MCF 10A (cell line): ENCODE measurements at regions not wholly inside any gene's neighbourhood (a gene's known extent, or its start where the extent isn't known, plus 50 kb on each side); places are given as distances from the start of the nearest gene placed in this dataset.
"Not testable (repeated sequence)": the region's sequence is repeated elsewhere in the genome, so short reads cannot be mapped to it uniquely, and the experiment has no call there.

Source experiments
- BruUV-seq: library from RNA; stranded (reverse); fragments of 400-500 nt; replicated peaks from 2 replicates; lab custom pipeline; 2021; lab: Mats Ljungman, UMichigan
- CTCF ChIA-PET: fragments of 300-600 bp; sonication (Branson Sonifier 250); formaldehyde crosslinking; extraction: SDS; loops from one replicate; lab custom pipeline; 2021; ENCODE audit warnings: antibody characterized with exemption, inconsistent platforms; lab: Yijun Ruan, JAX
- POLR2A ChIA-PET: fragments of 300-600, 350-650 bp; sonication (Branson Sonifier 250); formaldehyde crosslinking; extraction: SDS; loops from one replicate; lab custom pipeline; 2020; ENCODE audit warnings: antibody characterized with exemption, inconsistent platforms; lab: Yijun Ruan, JAX
- DNase-seq: peaks from one replicate; pipeline ENCODE4 v3.0.0-alpha.2; 2018; ENCODE audit not compliant: unreplicated experiment
- H3K27ac Mint-ChIP-seq: one replicate; pipeline ENCODE4 v1.8.0; 2022; ENCODE audit warnings: mild to moderate bottlenecking, low read depth, mixed read lengths; ENCODE audit not compliant: unreplicated experiment
- H3K27me3 Mint-ChIP-seq: one replicate; pipeline ENCODE4 v1.8.0; 2022; ENCODE audit warnings: mixed read lengths; ENCODE audit not compliant: insufficient read depth, unreplicated experiment
- H3K36me3 Mint-ChIP-seq: one replicate; pipeline ENCODE4 v1.8.0; 2022; ENCODE audit warnings: mild to moderate bottlenecking, moderate library complexity, mixed read lengths; ENCODE audit not compliant: insufficient read depth, unreplicated experiment
- H3K4me1 Mint-ChIP-seq: one replicate; pipeline ENCODE4 v1.8.0; 2022; ENCODE audit warnings: mixed read lengths; ENCODE audit not compliant: insufficient read depth, unreplicated experiment
- H3K4me3 Mint-ChIP-seq: one replicate; pipeline ENCODE4 v1.8.0; 2022; ENCODE audit warnings: mild to moderate bottlenecking, moderate library complexity, mixed read lengths; ENCODE audit not compliant: unreplicated experiment
- H3K9me3 Mint-ChIP-seq: one replicate; pipeline ENCODE4 v1.8.0; 2022; ENCODE audit warnings: mixed read lengths; ENCODE audit not compliant: unreplicated experiment
- intact Hi-C: fragments of 100-400 bp; cut with micrococcal nuclease; formaldehyde crosslinking; loops from 2 replicates; pipeline ENCODE4 v1.14.1; 2022
- TF ChIP-seq, protein P1 (sequence below): fragments of 200-600 bp; IDR thresholded peaks from one replicate; pipeline ENCODE4 v1.8.0; 2022; ENCODE audit warnings: antibody characterized with exemption, mild to moderate bottlenecking; ENCODE audit not compliant: unreplicated experiment

DNA sequence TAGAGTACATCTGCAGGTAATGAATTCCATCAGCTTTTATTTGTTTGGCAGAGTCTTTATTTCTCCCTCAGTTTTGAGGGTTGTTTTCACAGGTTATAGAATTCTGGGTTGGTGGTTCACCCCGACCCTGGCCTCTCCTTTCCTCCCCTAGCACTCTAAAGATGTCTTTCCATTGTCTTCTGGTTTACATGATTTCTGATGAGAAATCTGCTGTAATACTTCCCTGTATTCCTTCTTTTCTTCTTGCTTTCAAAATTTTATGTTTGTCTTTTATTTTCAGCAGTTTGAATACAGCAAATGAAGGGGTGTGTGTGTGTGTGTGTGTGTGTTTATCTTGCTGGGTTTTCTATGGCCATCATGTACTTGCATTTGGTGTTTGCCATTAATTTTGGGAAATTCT lies 312.0 kb upstream of the RPS23 start:
- DNase-seq = no peak
- no peaks in the 10 kb centered on the region for H3K36me3 Mint-ChIP-seq
- no peaks in the 10 kb centered on the region for H3K27me3 Mint-ChIP-seq
- H3K27ac Mint-ChIP-seq = no peak overlapping the region
- ChIA-PET CTCF (no interaction called here), POLR2A (interaction anchor here (0.7 kb wide), 1 partner anchor 15 kb away, joined by 4 read pairs; no protein-coding TSS in a partner anchor)
- H3K4me1 Mint-ChIP-seq = no peaks in the 10 kb centered on the region
- intact Hi-C loops = no loop called here
- H3K9me3 Mint-ChIP-seq = peaks cover 14% of the 10 kb centered on the region
- no peak overlapping the region for H3K4me3 Mint-ChIP-seq
- TF ChIP-seq, protein P1, sequence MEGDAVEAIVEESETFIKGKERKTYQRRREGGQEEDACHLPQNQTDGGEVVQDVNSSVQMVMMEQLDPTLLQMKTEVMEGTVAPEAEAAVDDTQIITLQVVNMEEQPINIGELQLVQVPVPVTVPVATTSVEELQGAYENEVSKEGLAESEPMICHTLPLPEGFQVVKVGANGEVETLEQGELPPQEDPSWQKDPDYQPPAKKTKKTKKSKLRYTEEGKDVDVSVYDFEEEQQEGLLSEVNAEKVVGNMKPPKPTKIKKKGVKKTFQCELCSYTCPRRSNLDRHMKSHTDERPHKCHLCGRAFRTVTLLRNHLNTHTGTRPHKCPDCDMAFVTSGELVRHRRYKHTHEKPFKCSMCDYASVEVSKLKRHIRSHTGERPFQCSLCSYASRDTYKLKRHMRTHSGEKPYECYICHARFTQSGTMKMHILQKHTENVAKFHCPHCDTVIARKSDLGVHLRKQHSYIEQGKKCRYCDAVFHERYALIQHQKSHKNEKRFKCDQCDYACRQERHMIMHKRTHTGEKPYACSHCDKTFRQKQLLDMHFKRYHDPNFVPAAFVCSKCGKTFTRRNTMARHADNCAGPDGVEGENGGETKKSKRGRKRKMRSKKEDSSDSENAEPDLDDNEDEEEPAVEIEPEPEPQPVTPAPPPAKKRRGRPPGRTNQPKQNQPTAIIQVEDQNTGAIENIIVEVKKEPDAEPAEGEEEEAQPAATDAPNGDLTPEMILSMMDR = no peak
- BruUV-seq = no TSS peak

DNA sequence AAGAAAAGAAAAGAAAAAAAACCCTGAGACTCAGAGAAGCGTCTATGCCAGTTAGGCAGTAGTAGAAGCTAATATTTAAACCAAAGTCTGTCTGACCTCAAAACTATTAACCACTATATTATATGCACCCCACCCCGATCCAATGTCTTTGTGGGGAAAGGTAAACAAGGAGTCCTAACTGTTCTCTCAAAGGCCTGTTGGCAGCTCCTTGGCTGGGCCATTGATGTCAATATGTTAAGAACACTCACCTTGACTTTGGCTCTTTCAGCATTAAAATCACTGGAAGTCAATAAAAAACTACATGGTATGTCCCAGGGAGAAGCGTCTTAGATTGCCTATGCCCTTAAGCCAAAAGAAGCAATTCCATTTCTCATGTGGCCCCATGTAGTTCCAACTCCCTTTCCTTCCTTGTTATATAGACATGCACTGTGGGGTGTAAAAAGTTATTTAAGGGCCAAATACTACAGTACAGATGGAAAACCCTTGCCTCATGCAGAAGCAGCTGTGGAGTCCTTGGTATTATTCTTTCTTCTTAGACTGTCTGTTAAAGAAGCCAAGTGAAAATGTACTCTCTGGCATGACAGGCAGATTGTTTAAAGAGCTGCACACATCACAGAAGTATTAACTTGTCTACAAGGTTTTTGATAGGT lies 308.6 kb upstream of the RPS23 start:
- no TSS peak for BruUV-seq
- peaks cover 23% of the 10 kb centered on the region for H3K9me3 Mint-ChIP-seq
- no peak overlapping the region for H3K4me3 Mint-ChIP-seq

DNA sequence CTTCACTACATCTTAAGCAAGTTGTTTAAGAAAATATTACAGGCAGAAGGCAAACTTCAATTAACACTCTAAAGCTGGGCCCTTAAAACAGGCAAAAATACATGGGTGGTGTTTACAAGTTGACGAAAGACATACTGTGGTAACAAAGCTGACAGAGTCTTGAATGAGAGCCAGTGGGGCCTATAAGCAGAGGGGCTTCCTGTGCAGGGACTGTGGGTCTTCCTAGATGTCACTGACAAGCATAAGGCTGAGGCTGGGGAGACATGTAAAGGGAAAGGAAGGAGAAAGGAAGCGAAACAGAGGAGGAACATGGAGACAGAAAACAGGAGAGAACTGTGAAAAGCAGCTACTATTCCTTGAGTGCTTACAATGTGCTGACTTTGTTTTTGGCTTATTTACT lies 308.0 kb upstream of the RPS23 start:
- Mint-ChIP-seq H3K27ac (no peak overlapping the region), H3K27me3 (no peaks in the 10 kb centered on the region)

More for the DNA sequence above, 308.6 kb upstream of the RPS23 start:
- Mint-ChIP-seq H3K36me3 (peaks cover 5% of the 10 kb centered on the region), H3K27ac (no peak overlapping the region), H3K27me3 (no peaks in the 10 kb centered on the region), H3K4me1 (no peaks in the 10 kb centered on the region)
- TF ChIP-seq, protein P1 = no peak
- intact Hi-C loops = no loop called here
- ChIA-PET CTCF (no interaction called here), POLR2A (no interaction called here)
- no peak for DNase-seq

DNA sequence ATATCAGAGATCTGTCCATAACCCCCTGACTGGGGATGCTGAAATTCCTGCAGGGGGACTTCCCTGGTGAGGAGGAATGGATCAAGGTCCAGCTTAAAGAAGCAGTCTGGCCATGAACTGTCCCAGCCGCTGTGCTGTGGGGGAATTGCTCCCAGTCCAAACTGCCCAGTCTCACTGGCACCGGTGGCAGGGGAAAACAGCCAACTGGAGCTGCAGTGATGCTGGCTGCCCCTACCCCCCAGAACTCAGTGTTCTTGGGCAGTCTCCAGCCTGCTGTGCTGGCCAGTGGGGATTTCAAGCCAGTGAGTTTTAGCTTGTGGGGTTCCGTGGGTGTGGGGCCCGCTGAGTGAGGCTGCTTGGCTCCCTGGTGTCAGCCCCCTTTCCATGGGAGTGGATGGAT lies 306.5 kb upstream of the RPS23 start:
- intact Hi-C loops = no loop called here
- BruUV-seq = no TSS peak
- TF ChIP-seq, protein P1 = no peak
- no peaks in the 10 kb centered on the region for H3K4me1 Mint-ChIP-seq
- ChIA-PET CTCF (interaction anchor here (0.5 kb wide), 1 partner anchor 1805 kb away, joined by 4 read pairs; no protein-coding TSS in a partner anchor), POLR2A (no interaction called here)
- DNase-seq = no peak
- no peak overlapping the region for H3K27ac Mint-ChIP-seq
- peaks cover 12% of the 10 kb centered on the region for H3K9me3 Mint-ChIP-seq
- no peak overlapping the region for H3K4me3 Mint-ChIP-seq
- H3K27me3 Mint-ChIP-seq = no peaks in the 10 kb centered on the region
- H3K36me3 Mint-ChIP-seq = peaks cover 5% of the 10 kb centered on the region

More for the DNA sequence above, 308.0 kb upstream of the RPS23 start:
- Mint-ChIP-seq H3K4me3 (no peak overlapping the region), H3K9me3 (peaks cover 24% of the 10 kb centered on the region), H3K36me3 (peaks cover 5% of the 10 kb centered on the region), H3K4me1 (no peaks in the 10 kb centered on the region)
- TF ChIP-seq, protein P1 = no peak
- BruUV-seq = no TSS peak
- DNase-seq = no peak
- CTCF ChIA-PET = no interaction called here
- POLR2A ChIA-PET = no interaction called here
- intact Hi-C loops = no loop called here

DNA sequence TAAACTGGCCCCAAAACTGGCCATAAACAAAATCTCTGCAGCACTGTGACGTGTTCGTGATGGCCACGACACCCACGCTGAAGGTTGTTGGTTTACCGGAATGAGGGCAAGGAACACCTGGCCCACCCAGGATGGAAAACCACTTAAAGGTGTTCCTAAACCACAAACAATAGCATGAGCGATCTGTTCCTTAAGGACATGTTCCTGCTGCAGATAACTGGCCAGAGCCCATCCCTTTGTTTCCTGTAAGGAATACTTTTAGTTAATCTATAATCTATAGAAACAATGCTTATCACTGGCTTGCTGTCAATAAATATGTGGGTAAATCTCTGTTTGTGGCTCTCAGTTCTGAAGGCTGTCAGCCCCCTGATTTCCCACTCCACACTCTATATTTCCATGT lies 305.2 kb upstream of the RPS23 start:
- BruUV-seq = not testable (repeated sequence)

More for the DNA sequence above, 305.2 kb upstream of the RPS23 start:
- H3K4me3 Mint-ChIP-seq, H3K27ac Mint-ChIP-seq, DNase-seq, CTCF ChIA-PET, intact Hi-C loops, POLR2A ChIA-PET, H3K4me1 Mint-ChIP-seq, H3K36me3 Mint-ChIP-seq, H3K27me3 Mint-ChIP-seq: not testable (repeated sequence)
- H3K9me3 Mint-ChIP-seq = peaks cover 11% of the 10 kb centered on the region
